Neural cell (in vitro differentiated cells): ENCODE measurements at regions not wholly inside any gene's neighbourhood (a gene's known extent, or its start where the extent isn't known, plus 50 kb on each side); places are given as distances from the start of the nearest gene placed in this dataset.

Experiments
- EP300 ChIP-seq: fragments of 450-650 bp; conservative IDR thresholded peaks from 2 replicates; pipeline ENCODE4 v1.6.1; 2014; ENCODE audit warnings: antibody characterized with exemption, mild to moderate bottlenecking, moderate library complexity; ENCODE audit not compliant: poor library complexity, severe bottlenecking
- EZH2 ChIP-seq: fragments of 200-600, 300-800 bp; shearing (Covaris generic), sonication (generic); IDR thresholded peaks from 2 replicates; pipeline ENCODE4 v1.6.1; 2014; ENCODE audit warnings: antibody characterized with exemption, low read length, borderline replicate concordance, mild to moderate bottlenecking; ENCODE audit not compliant: insufficient read depth, poor library complexity, severe bottlenecking
- MXI1 ChIP-seq: fragments of 450-650 bp; conservative IDR thresholded peaks from 2 replicates; pipeline ENCODE4 v1.6.1; 2014; ENCODE audit warnings: antibody characterized with exemption, mild to moderate bottlenecking; ENCODE audit not compliant: poor library complexity, severe bottlenecking
- POLR2AphosphoS5 ChIP-seq: IDR thresholded peaks from 2 replicates; pipeline ENCODE4 v1.6.1; 2012
- RAD21 ChIP-seq: fragments of 450-650 bp; conservative IDR thresholded peaks from 2 replicates; pipeline ENCODE4 v1.6.1; 2014; ENCODE audit warnings: antibody characterized with exemption, mild to moderate bottlenecking, moderate library complexity
- REST ChIP-seq: IDR thresholded peaks from 2 replicates; pipeline ENCODE4 v1.6.1; 2012; ENCODE audit warnings: borderline replicate concordance
- SMC3 ChIP-seq: fragments of 450-650 bp; conservative IDR thresholded peaks from 2 replicates; pipeline ENCODE4 v1.6.1; 2014; ENCODE audit warnings: antibody characterized with exemption, mild to moderate bottlenecking, moderate library complexity; ENCODE audit not compliant: poor library complexity
- TAF1 ChIP-seq: IDR thresholded peaks from 2 replicates; pipeline ENCODE4 v1.6.1; 2012; ENCODE audit warnings: low read depth
- TF ChIP-seq, protein P1 (sequence below): fragments of 450-650 bp; IDR thresholded peaks from 2 replicates; pipeline ENCODE4 v1.5.1; 2014; ENCODE audit warnings: antibody characterized with exemption, mild to moderate bottlenecking, moderate library complexity; ENCODE audit not compliant: poor library complexity, severe bottlenecking

DNA sequence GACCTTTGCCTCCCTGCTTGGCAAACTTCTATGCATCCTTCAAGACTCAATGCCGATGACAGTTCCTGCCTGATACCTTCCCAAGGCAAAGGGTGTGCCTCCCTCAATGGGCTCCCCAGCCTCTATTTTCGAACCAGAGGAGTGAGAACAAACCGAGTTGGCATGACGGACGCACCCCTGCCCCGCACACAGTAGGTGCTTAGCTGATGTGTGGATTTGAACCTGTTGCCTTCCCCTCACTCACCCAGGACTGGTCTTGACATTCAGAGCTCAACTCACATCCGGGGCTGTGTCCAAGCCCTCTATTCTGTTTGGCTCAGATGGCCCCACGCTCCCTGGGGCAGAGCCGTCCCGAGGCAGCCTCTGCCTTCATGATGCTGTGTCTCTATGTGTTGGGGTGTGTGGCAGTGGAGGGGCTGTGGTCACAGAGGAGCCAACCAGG is 52.2 kb upstream of the SLC6A11 start:
- no peak for TF ChIP-seq EZH2
- TF ChIP-seq, protein P1, sequence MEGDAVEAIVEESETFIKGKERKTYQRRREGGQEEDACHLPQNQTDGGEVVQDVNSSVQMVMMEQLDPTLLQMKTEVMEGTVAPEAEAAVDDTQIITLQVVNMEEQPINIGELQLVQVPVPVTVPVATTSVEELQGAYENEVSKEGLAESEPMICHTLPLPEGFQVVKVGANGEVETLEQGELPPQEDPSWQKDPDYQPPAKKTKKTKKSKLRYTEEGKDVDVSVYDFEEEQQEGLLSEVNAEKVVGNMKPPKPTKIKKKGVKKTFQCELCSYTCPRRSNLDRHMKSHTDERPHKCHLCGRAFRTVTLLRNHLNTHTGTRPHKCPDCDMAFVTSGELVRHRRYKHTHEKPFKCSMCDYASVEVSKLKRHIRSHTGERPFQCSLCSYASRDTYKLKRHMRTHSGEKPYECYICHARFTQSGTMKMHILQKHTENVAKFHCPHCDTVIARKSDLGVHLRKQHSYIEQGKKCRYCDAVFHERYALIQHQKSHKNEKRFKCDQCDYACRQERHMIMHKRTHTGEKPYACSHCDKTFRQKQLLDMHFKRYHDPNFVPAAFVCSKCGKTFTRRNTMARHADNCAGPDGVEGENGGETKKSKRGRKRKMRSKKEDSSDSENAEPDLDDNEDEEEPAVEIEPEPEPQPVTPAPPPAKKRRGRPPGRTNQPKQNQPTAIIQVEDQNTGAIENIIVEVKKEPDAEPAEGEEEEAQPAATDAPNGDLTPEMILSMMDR, result no peak
- TF ChIP-seq TAF1, result no peak
- no peak for TF ChIP-seq RAD21
- no peak for TF ChIP-seq SMC3
- no peak for TF ChIP-seq POLR2AphosphoS5
- TF ChIP-seq EP300, result no peak
- TF ChIP-seq REST, result no peak
- no peak for TF ChIP-seq MXI1
